Astrocyte (in vitro differentiated cells and primary cell): ENCODE measurements at regions not wholly inside any gene's neighbourhood (a gene's known extent, or its start where the extent isn't known, plus 50 kb on each side); places are given as distances from the start of the nearest gene placed in this dataset.

Experiments used
- DNase-seq: peaks from one replicate; pipeline ENCODE4 v3.0.0-alpha.2; 2010; ENCODE audit warnings: low read depth
- FAIRE-seq: peaks from 2 replicates; lab custom pipeline; 2011; peaks lifted over from hg19 to GRCh38; lab: Jason Lieb, UNC
- H2AFZ ChIP-seq: 2 replicates; pipeline ENCODE4 v1.6.0; 2012; ENCODE audit warnings: low read depth, low read length, inconsistent platforms
- H3K27ac ChIP-seq: 2 replicates; pipeline ENCODE4 v1.5.1; 2011; ENCODE audit warnings: low read depth, low read length, inconsistent platforms
- H3K27me3 ChIP-seq: 2 replicates; pipeline ENCODE4 v1.6.0; 2011; ENCODE audit warnings: low read length, inconsistent platforms; ENCODE audit not compliant: insufficient read depth
- H3K36me3 ChIP-seq: 2 replicates; pipeline ENCODE4 v1.5.1; 2011; ENCODE audit warnings: low read length, inconsistent platforms; ENCODE audit not compliant: insufficient read depth
- H3K4me1 ChIP-seq: 2 replicates; pipeline ENCODE4 v1.5.1; 2011; ENCODE audit warnings: low read length, inconsistent platforms; ENCODE audit not compliant: insufficient read depth
- H3K4me2 ChIP-seq: 2 replicates; pipeline ENCODE4 v1.6.0; 2012; ENCODE audit warnings: low read length, inconsistent platforms
- H3K4me3 ChIP-seq: 2 replicates; pipeline ENCODE4 v1.5.1; 2011; ENCODE audit warnings: low read depth, mild to moderate bottlenecking, low read length, inconsistent platforms; ENCODE audit not compliant: insufficient read depth
- H3K79me2 ChIP-seq: 2 replicates; pipeline ENCODE4 v1.6.0; 2012; ENCODE audit warnings: mild to moderate bottlenecking, low read length, inconsistent platforms; ENCODE audit not compliant: insufficient read depth
- H3K9ac ChIP-seq: 2 replicates; pipeline ENCODE4 v1.6.0; 2012; ENCODE audit warnings: mild to moderate bottlenecking, low read length, inconsistent platforms
- H3K9me3 ChIP-seq: 2 replicates; pipeline ENCODE4 v1.5.1; 2012; ENCODE audit warnings: low read depth, mild to moderate bottlenecking, low read length, inconsistent platforms; ENCODE audit not compliant: insufficient read depth
- H4K20me1 ChIP-seq: 2 replicates; pipeline ENCODE4 v1.6.0; 2012; ENCODE audit warnings: low read length, inconsistent platforms; ENCODE audit not compliant: insufficient read depth
- H3K27ac Mint-ChIP-seq: one replicate; pipeline ENCODE4 v1.8.0; 2021; ENCODE audit warnings: mild to moderate bottlenecking, mixed read lengths; ENCODE audit not compliant: unreplicated experiment
- H3K27me3 Mint-ChIP-seq: one replicate; pipeline ENCODE4 v1.8.0; 2021; ENCODE audit warnings: low read depth, mixed read lengths; ENCODE audit not compliant: unreplicated experiment
- H3K36me3 Mint-ChIP-seq: one replicate; pipeline ENCODE4 v1.8.0; 2021; ENCODE audit warnings: low read depth, mixed read lengths; ENCODE audit not compliant: unreplicated experiment
- H3K4me1 Mint-ChIP-seq: one replicate; pipeline ENCODE4 v1.8.0; 2021; ENCODE audit warnings: low read depth, mixed read lengths; ENCODE audit not compliant: unreplicated experiment
- H3K4me3 Mint-ChIP-seq: one replicate; pipeline ENCODE4 v1.8.0; 2021; ENCODE audit warnings: mild to moderate bottlenecking, moderate library complexity, mixed read lengths; ENCODE audit not compliant: unreplicated experiment
- H3K9me3 Mint-ChIP-seq: one replicate; pipeline ENCODE4 v1.8.0; 2021; ENCODE audit warnings: mild to moderate bottlenecking, mixed read lengths; ENCODE audit not compliant: unreplicated experiment
- EZH2 ChIP-seq: IDR thresholded peaks from 2 replicates; pipeline ENCODE4 v1.6.1; 2012; ENCODE audit warnings: mild to moderate bottlenecking, low read length, inconsistent platforms; ENCODE audit not compliant: insufficient read depth
- TF ChIP-seq, protein P1 (sequence below): IDR thresholded peaks from 2 replicates; pipeline ENCODE4 v1.5.1; 2011; ENCODE audit warnings: low read depth, mild to moderate bottlenecking, inconsistent platforms, low read length, moderate library complexity; ENCODE audit not compliant: insufficient read depth

DNA sequence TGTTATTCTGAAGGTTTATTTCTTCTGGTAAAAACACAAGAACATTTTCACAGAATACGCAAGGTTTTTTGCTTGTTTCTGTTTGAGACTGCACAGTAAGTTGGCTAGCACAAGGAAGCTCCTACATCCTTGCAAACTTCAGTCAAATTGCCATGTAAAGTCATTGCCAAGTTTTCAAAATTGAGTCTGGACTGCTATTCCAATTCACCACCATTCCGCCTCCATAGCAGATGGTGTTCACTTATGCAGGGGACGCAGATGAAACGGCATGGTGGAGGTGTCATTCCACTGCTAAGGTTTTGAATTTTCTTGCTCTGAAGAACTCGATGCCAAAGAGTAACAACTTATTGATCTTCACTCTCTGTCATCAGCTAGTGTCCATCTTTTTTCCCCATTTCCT is 303.9 kb upstream of the SYT1 start:
- H3K9me3 Mint-ChIP-seq = no peaks in the 10 kb centered on the region
- Histone ChIP-seq H3K4me3 (no peak overlapping the region), H2AFZ (no peak overlapping the region), H3K9me3 (no peaks in the 10 kb centered on the region), H3K36me3 (no peaks in the 10 kb centered on the region), H3K9ac (no peak overlapping the region), H3K4me1 (peaks cover 3% of the 10 kb centered on the region), H3K27ac (no peak overlapping the region), H4K20me1 (no peaks in the 10 kb centered on the region), H3K79me2 (no peaks in the 10 kb centered on the region), H3K4me2 (no peak overlapping the region), H3K27me3 (no peaks in the 10 kb centered on the region)
- no peak for FAIRE-seq
- DNase-seq = no peak
- no peaks in the 10 kb centered on the region for H3K27me3 Mint-ChIP-seq
- no peak overlapping the region for H3K4me3 Mint-ChIP-seq
- H3K4me1 Mint-ChIP-seq = peaks cover 6% of the 10 kb centered on the region
- no peaks in the 10 kb centered on the region for H3K36me3 Mint-ChIP-seq
- H3K27ac Mint-ChIP-seq = no peak overlapping the region
- TF ChIP-seq, protein P1, sequence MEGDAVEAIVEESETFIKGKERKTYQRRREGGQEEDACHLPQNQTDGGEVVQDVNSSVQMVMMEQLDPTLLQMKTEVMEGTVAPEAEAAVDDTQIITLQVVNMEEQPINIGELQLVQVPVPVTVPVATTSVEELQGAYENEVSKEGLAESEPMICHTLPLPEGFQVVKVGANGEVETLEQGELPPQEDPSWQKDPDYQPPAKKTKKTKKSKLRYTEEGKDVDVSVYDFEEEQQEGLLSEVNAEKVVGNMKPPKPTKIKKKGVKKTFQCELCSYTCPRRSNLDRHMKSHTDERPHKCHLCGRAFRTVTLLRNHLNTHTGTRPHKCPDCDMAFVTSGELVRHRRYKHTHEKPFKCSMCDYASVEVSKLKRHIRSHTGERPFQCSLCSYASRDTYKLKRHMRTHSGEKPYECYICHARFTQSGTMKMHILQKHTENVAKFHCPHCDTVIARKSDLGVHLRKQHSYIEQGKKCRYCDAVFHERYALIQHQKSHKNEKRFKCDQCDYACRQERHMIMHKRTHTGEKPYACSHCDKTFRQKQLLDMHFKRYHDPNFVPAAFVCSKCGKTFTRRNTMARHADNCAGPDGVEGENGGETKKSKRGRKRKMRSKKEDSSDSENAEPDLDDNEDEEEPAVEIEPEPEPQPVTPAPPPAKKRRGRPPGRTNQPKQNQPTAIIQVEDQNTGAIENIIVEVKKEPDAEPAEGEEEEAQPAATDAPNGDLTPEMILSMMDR = no peak
- no peak for TF ChIP-seq EZH2

DNA sequence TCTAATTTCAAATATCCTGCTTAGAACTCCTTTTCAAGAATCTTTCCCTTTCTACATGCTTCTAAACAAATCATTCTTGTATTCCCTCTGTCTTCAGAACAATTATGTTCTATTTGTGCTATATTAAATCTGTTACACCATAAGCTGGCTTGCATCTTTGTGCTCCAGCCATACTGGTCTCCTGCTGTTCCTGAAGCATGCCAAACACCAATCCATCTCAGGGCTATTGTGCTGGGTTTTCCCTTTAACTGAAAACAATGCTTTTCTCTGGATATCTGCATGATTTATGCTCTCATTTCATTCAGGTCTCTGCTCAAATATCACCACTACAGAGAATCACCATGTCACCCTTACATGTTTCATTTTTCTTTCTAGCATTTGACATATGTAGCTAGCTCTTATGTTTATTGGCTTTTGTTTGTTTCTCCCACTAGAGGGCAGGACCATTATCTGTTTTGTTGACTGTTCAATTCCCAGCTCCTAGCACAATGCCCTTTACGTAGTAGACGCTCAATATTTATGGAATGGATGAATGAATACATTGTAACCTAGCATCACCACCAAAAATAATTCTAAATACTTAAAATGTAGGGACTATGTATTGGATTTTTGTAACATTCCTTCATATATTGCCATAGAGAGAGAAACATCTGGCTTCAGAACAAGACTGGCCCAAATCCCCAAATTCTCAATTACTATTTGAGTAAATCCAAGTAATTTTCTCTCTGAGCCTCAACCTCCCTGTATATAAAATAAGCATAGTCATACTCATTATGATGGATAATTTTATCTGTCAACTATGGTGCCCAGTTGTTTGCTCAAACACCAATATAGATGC is 302.0 kb upstream of the SYT1 start:
- FAIRE-seq = peak; percentile 78
- no peaks in the 10 kb centered on the region for H3K9me3 ChIP-seq
- TF ChIP-seq, protein P1 = peak; percentile 37
- TF ChIP-seq EZH2 = no peak
- Mint-ChIP-seq H3K27me3 (no peaks in the 10 kb centered on the region), H3K36me3 (no peaks in the 10 kb centered on the region), H3K4me3 (no peak overlapping the region), H3K4me1 (no peaks in the 10 kb centered on the region), H3K27ac (no peak overlapping the region), H3K9me3 (no peaks in the 10 kb centered on the region)
- H3K79me2 ChIP-seq = no peaks in the 10 kb centered on the region
- H2AFZ ChIP-seq = no peak overlapping the region
- no peak overlapping the region for H3K4me3 ChIP-seq
- H3K27ac ChIP-seq = no peak overlapping the region
- no peak overlapping the region for H3K4me2 ChIP-seq
- H3K9ac ChIP-seq = no peak overlapping the region
- H3K4me1 ChIP-seq = peaks cover 3% of the 10 kb centered on the region
- H3K36me3 ChIP-seq = no peaks in the 10 kb centered on the region
- no peaks in the 10 kb centered on the region for H4K20me1 ChIP-seq
- no peak for DNase-seq
- H3K27me3 ChIP-seq = no peaks in the 10 kb centered on the region

DNA sequence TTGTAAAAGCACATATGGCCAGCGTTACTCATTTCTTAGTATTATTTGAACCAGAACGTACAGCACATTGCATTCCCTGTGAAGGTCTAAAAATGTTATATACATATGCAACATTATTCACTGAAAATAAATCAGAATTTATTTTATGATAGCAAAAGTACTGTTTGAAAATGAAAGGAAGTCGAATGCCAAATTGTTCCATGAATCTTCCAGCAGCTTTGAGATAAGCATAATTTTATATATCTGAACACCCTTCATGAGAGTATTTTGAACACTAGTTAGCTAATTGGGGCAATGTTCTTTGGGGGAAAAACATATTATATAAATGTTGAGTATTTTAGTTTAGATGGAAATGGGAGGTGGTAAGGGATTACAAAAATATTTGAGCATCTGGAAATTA is 300.7 kb upstream of the SYT1 start:
- H3K27me3 ChIP-seq = no peaks in the 10 kb centered on the region
- no peaks in the 10 kb centered on the region for H3K36me3 Mint-ChIP-seq
- H3K36me3 ChIP-seq = no peaks in the 10 kb centered on the region
- no peak overlapping the region for H3K4me3 Mint-ChIP-seq
- H3K9me3 Mint-ChIP-seq = no peaks in the 10 kb centered on the region
- H3K4me1 ChIP-seq = peaks cover 6% of the 10 kb centered on the region
- DNase-seq = no peak
- H3K9me3 ChIP-seq = no peaks in the 10 kb centered on the region
- H4K20me1 ChIP-seq = no peaks in the 10 kb centered on the region
- H3K4me2 ChIP-seq = no peak overlapping the region
- FAIRE-seq = no peak
- H3K27ac ChIP-seq = no peak overlapping the region
- H2AFZ ChIP-seq = no peak overlapping the region
- H3K4me1 Mint-ChIP-seq = no peaks in the 10 kb centered on the region
- no peak overlapping the region for H3K4me3 ChIP-seq
- no peak for TF ChIP-seq EZH2
- TF ChIP-seq, protein P1 = no peak
- H3K27me3 Mint-ChIP-seq = no peaks in the 10 kb centered on the region
- H3K9ac ChIP-seq = no peak overlapping the region
- H3K79me2 ChIP-seq = no peaks in the 10 kb centered on the region
- H3K27ac Mint-ChIP-seq = no peak overlapping the region
